ENCODE measurements at regions not wholly inside any gene's neighbourhood (a gene's known extent, or its start where the extent isn't known, plus 50 kb on each side); places are given as distances from the start of the nearest gene placed in this dataset.

- 65% methylated on average over 12 of the region's 12 CpGs for WGBS (ENCODE audit: low lambda C conversion rate)
- Histone ChIP-seq H4K20me1 (ENCODE audit: insufficient read depth) (no peaks in the 10 kb centered on the region), H3K4me2 (no peak overlapping the region)
Observed at GRCh38 chr4:13840502-13841190, 213.1 kb upstream of the BOD1L1 start.

More at GRCh38 chr4:13840502-13841190, 213.1 kb upstream of the BOD1L1 start:
- Histone ChIP-seq H2AFZ (ENCODE audit: low read depth) (no peak overlapping the region), H3K4me3 (ENCODE audit: low read depth in 2 of 2, low read length in 1 of 2) (no peak overlapping the region), H3K9ac (no peak overlapping the region), H3K27me3 (ENCODE audit: insufficient read depth) (no peaks in the 10 kb centered on the region), H3K27ac (ENCODE audit: low read depth in 2 of 2, low read length in 1 of 2) (no peak overlapping the region), H3K36me3 (replicated peaks in 1 of 2; ENCODE audit: control insufficient read depth in 1 of 2, insufficient read depth in 2 of 2, low read length in 1 of 2) (no peaks in the 10 kb centered on the region), H3F3A (replicated peaks; ENCODE audit: insufficient read depth) (no peaks in the 10 kb centered on the region), H3K9me2 (no peaks in the 10 kb centered on the region), H3K4me1 (ENCODE audit: control insufficient read depth in 1 of 2, insufficient read depth in 2 of 2, low read depth in 1 of 2, low read length in 1 of 2) (peaks cover 0 to 5% of the 10 kb centered on the region in 2 experiments; a peak in 1 of 4 replicates), H3K9me3 (no peaks in the 10 kb centered on the region), H3K79me2 (ENCODE audit: insufficient read depth) (no peaks in the 10 kb centered on the region)
- POLR2A ChIA-PET = no interaction called here
- peak; percentile 28 for DNase-seq
- CTCF ChIA-PET = no interaction called here
- no peak for TF ChIP-seq RFX5 (IDR thresholded peaks at IDR 0.05; ENCODE audit: low read length)
- no peak for TF ChIP-seq EZH2phosphoT487 (IDR thresholded peaks at IDR 0.05; ENCODE audit: borderline replicate concordance, low read depth)
- no peak for TF ChIP-seq FOSL2 (IDR thresholded peaks at IDR 0.05; ENCODE audit: borderline replicate concordance, low read depth)
- no peak for TF ChIP-seq IRF3 (IDR thresholded peaks at IDR 0.05; ENCODE audit: low read depth, low read length)
- no peak for TF ChIP-seq ELF1 (IDR thresholded peaks at IDR 0.05)
- no peak for TF ChIP-seq SMC3 (IDR thresholded peaks at IDR 0.05; ENCODE audit: low read depth, low read length)
- no peak for TF ChIP-seq TAF1 (IDR thresholded peaks at IDR 0.05; ENCODE audit: borderline replicate concordance, low read depth, low read length)
- no peak for TF ChIP-seq GATA2 (CRISPR knock-in tag; IDR thresholded peaks at IDR 0.05)
- TF ChIP-seq MEF2A (IDR thresholded peaks at IDR 0.05; ENCODE audit: borderline replicate concordance, low read depth) = no peak
- TF ChIP-seq FOXM1 (IDR thresholded peaks at IDR 0.05; ENCODE audit: low read depth) = no peak
- TF ChIP-seq TCF12 (IDR thresholded peaks at IDR 0.05) = no peak
- no peak for TF ChIP-seq MAX (IDR thresholded peaks at IDR 0.05; ENCODE audit: low read depth)
- no peak for TF ChIP-seq SIN3A (IDR thresholded peaks at IDR 0.05; ENCODE audit: borderline replicate concordance, low read depth, low read length)
- no peak for TF ChIP-seq REST (IDR thresholded peaks at IDR 0.05; ENCODE audit: low read depth, low read length)
- no peak for TF ChIP-seq GABPA (IDR thresholded peaks at IDR 0.05; ENCODE audit: low read depth)
- TF ChIP-seq JUND (IDR thresholded peaks at IDR 0.05) = no peak
- TF ChIP-seq USF1 (IDR thresholded peaks at IDR 0.05; ENCODE audit: borderline replicate concordance, low read depth) = no peak

Measured in SK-N-SH (cell line).